IPS-NIHi7 (cell line): ENCODE measurements at regions not wholly inside any gene's neighbourhood (a gene's known extent, or its start where the extent isn't known, plus 50 kb on each side); places are given as distances from the start of the nearest gene placed in this dataset.

ENCODE experiments used
- DNase-seq: peaks from one replicate; pipeline ENCODE4 v3.0.0; 2012; ENCODE audit warnings: mixed read lengths; ENCODE audit errors: extremely low spot score

GRCh38 chr7:47043304-47043703 lies 538.6 kb downstream of the TNS3 start:
- DNase-seq = no peak

GRCh38 chr7:47042669-47043068 lies 539.2 kb downstream of the TNS3 start:
- no peak for DNase-seq

GRCh38 chr7:47040795-47041347 lies 541.0 kb downstream of the TNS3 start:
- DNase-seq = no peak

GRCh38 chr7:47039904-47040303 lies 542.0 kb downstream of the TNS3 start:
- no peak for DNase-seq

GRCh38 chr7:47039089-47039648 lies 542.7 kb downstream of the TNS3 start:
- DNase-seq = peak; percentile 37

- DNase-seq = peak; percentile 39
These were observed 543.3 kb downstream of the TNS3 start for GRCh38 chr7:47038621-47039020.

GRCh38 chr7:47037607-47038006 lies 544.3 kb downstream of the TNS3 start:
- no peak for DNase-seq

- no peak for DNase-seq
These were observed 545.0 kb downstream of the TNS3 start for GRCh38 chr7:47036909-47037308.

GRCh38 chr7:47035522-47035921 lies 546.4 kb downstream of the TNS3 start:
- DNase-seq = no peak

GRCh38 chr7:47034180-47034579 lies 547.7 kb downstream of the TNS3 start:
- DNase-seq = no peak

GRCh38 chr7:47032536-47032908 lies 549.4 kb downstream of the TNS3 start:
- DNase-seq = no peak

GRCh38 chr7:47031786-47032535 lies 550.0 kb downstream of the TNS3 start:
- no peak for DNase-seq

GRCh38 chr7:47028284-47028683 lies 553.6 kb downstream of the TNS3 start:
- no peak for DNase-seq

GRCh38 chr7:47027695-47028240 lies 554.1 kb downstream of the TNS3 start:
- DNase-seq = no peak

GRCh38 chr7:47026780-47027361 lies 555.0 kb downstream of the TNS3 start:
- DNase-seq = no peak

- no peak for DNase-seq
These were observed 556.9 kb downstream of the TNS3 start for GRCh38 chr7:47024991-47025390.

- no peak for DNase-seq
These were observed 573.5 kb downstream of the TNS3 start for GRCh38 chr7:47008461-47008860.

GRCh38 chr7:47007471-47007870 lies 574.4 kb downstream of the TNS3 start:
- no peak for DNase-seq

- no peak for DNase-seq
These were observed 581.4 kb downstream of the TNS3 start for GRCh38 chr7:47000561-47000960.

GRCh38 chr7:46999866-47000265 lies 582.0 kb downstream of the TNS3 start:
- no peak for DNase-seq

- DNase-seq = no peak
These were observed 584.9 kb downstream of the TNS3 start for GRCh38 chr7:46996972-46997371.

- no peak for DNase-seq
These were observed 588.5 kb downstream of the TNS3 start for GRCh38 chr7:46993396-46993795.

- no peak for DNase-seq
These were observed 591.1 kb downstream of the TNS3 start for GRCh38 chr7:46990761-46991160.
